B cell (primary cell): ENCODE measurements at regions not wholly inside any gene's neighbourhood (a gene's known extent, or its start where the extent isn't known, plus 50 kb on each side); places are given as distances from the start of the nearest gene placed in this dataset.

ENCODE experiments used
- ATAC-seq: fragments of 200-7000 bp; cut with Tn5 transposase; one replicate; pipeline ENCODE4 v1.10.0; 2021; ENCODE audit warnings: low read depth, mild to moderate bottlenecking, moderate number of reproducible peaks, moderate library complexity
- CTCF ChIA-PET: fragments of 350-600 bp; sonication (Branson Sonifier 250); formaldehyde crosslinking; loops from one replicate; lab custom pipeline; 2021; ENCODE audit warnings: antibody characterized with exemption, inconsistent platforms; lab: Charles Lee
- POLR2A ChIA-PET: fragments of 350-600 bp; sonication (Branson Sonifier 250); formaldehyde crosslinking; loops from one replicate; lab custom pipeline; 2021; ENCODE audit warnings: antibody characterized with exemption; lab: Charles Lee
- DNase-seq: peaks from one replicate; pipeline ENCODE4 v3.0.0; 2013
- H2AFZ ChIP-seq: 2 replicates; pipeline ENCODE4 v1.6.1; 2012; ENCODE audit warnings: mild to moderate bottlenecking, low read depth, low read length; ENCODE audit not compliant: insufficient read depth, poor library complexity, severe bottlenecking
- H3K27ac ChIP-seq, 2 donors: 1 replicate in 1 of 2; 2 replicates in 1 of 2; pipeline ENCODE4 v1.5.1; 2012 to 2013; ENCODE audit warnings: low read length in 2 of 2, mild to moderate bottlenecking in 2 of 2, moderate library complexity in 1 of 2
- H3K27me3 ChIP-seq, 4 experiments: fragments of 200-600 bp in 1 of 4; sonication (generic) in 1 of 4; replicated peaks in 1 of 4; 1 replicate in 2 of 4; 2 replicates in 2 of 4; pipeline versions ENCODE4 v1.6.1 to v1.7.0; 2013 to 2016; ENCODE audit warnings: low read length in 3 of 4, mild to moderate bottlenecking in 2 of 4, mixed read lengths in 1 of 4, moderate library complexity in 1 of 4; ENCODE audit not compliant: insufficient read depth in 4 of 4, control insufficient read depth in 3 of 4; ENCODE audit errors: control extremely low read depth in 1 of 4
- H3K36me3 ChIP-seq, 2 experiments: replicated peaks in 1 of 2; 1 replicate in 1 of 2; 2 replicates in 1 of 2; pipeline versions ENCODE4 v1.6.1 to v1.7.1; 2013; ENCODE audit warnings: low read length in 1 of 2; ENCODE audit not compliant: insufficient read depth in 2 of 2, control insufficient read depth in 1 of 2; ENCODE audit errors: control extremely low read depth in 1 of 2, extremely low read depth in 1 of 2
- H3K4me1 ChIP-seq, 2 donors: fragments of 200-600 bp in 1 of 2; sonication (generic) in 1 of 2; 1 replicate in 1 of 2; 2 replicates in 1 of 2; pipeline versions ENCODE4 v1.5.1 to v1.6.1; 2013 to 2017; ENCODE audit warnings: low read length in 2 of 2; ENCODE audit not compliant: control insufficient read depth in 2 of 2, insufficient read depth in 2 of 2
- H3K4me2 ChIP-seq: replicated peaks from 2 replicates; pipeline ENCODE3; 2012; ENCODE audit warnings: mild to moderate bottlenecking, low read depth, low read length; ENCODE audit not compliant: poor library complexity, severe bottlenecking
- H3K4me3 ChIP-seq, 5 experiments: fragments of 200-600 bp in 1 of 5; sonication (generic) in 1 of 5; 1 replicate in 3 of 5; 2 replicates in 2 of 5; pipeline versions ENCODE4 v1.5.1 to v1.7.0; 2011 to 2016; ENCODE audit warnings: low read length in 4 of 5, mild to moderate bottlenecking in 4 of 5, low read depth in 2 of 5, control low read depth in 1 of 5, moderate library complexity in 1 of 5; ENCODE audit not compliant: insufficient read depth in 1 of 5; ENCODE audit errors: control extremely low read depth in 1 of 5, extremely low read depth in 1 of 5
- H3K79me2 ChIP-seq: fragments of 200-600 bp; sonication (generic); one replicate; pipeline ENCODE4 v1.6.0; 2016; ENCODE audit warnings: low read length; ENCODE audit not compliant: control insufficient read depth, insufficient read depth
- H3K9ac ChIP-seq: fragments of 200-600 bp; sonication (generic); 2 replicates; pipeline ENCODE4 v1.6.1; 2017; ENCODE audit warnings: mild to moderate bottlenecking, low read length, moderate library complexity
- H3K9me3 ChIP-seq, 3 donors: one replicate each; pipeline versions ENCODE4 v1.6.1 to v1.7.1; 2013; ENCODE audit warnings: low read length in 2 of 3; ENCODE audit not compliant: control insufficient read depth in 2 of 3, insufficient read depth in 1 of 3; ENCODE audit errors: control extremely low read depth in 1 of 3
- H4K20me1 ChIP-seq: 2 replicates; pipeline ENCODE4 v1.6.0; 2012; ENCODE audit warnings: mild to moderate bottlenecking, low read length; ENCODE audit not compliant: insufficient read depth, control insufficient read depth, poor library complexity, severe bottlenecking
- H3K27ac Mint-ChIP-seq: one replicate; pipeline ENCODE4 v1.8.0; 2021; ENCODE audit warnings: mixed read lengths
- H3K27me3 Mint-ChIP-seq: one replicate; pipeline ENCODE4 v1.8.0; 2021; ENCODE audit warnings: mixed read lengths
- H3K4me1 Mint-ChIP-seq: one replicate; pipeline ENCODE4 v1.8.0; 2021; ENCODE audit warnings: mixed read lengths
- H3K4me3 Mint-ChIP-seq: one replicate; pipeline ENCODE4 v1.8.0; 2021; ENCODE audit warnings: mixed read lengths
- H3K9me3 Mint-ChIP-seq: one replicate; pipeline ENCODE4 v1.8.0; 2022; ENCODE audit warnings: mixed read lengths; ENCODE audit not compliant: insufficient read depth
- EZH2 ChIP-seq: IDR thresholded peaks from 2 replicates; pipeline ENCODE4 v1.6.1; 2012; ENCODE audit warnings: borderline replicate concordance, low read depth, mild to moderate bottlenecking, moderate library complexity, low read length; ENCODE audit not compliant: insufficient read depth, poor library complexity, severe bottlenecking
- WGBS: methylation state at CpG from one replicate; pipeline ENCODE4 v1.1.5; 2013; ENCODE audit warnings: missing lambda C conversion rate; ENCODE audit not compliant: insufficient coverage; 5-methylcytosine and 5-hydroxymethylcytosine counted together
- intact Hi-C: fragments of 100-400 bp; cut with micrococcal nuclease; formaldehyde crosslinking; loops from one replicate; pipeline ENCODE4 v1.10.0; 2022
- TF ChIP-seq, protein P1 (sequence below): fragments of 200-600 bp; IDR thresholded peaks from one replicate; pipeline ENCODE4 v1.8.0; 2022; ENCODE audit warnings: antibody characterized with exemption, mild to moderate bottlenecking

DNA sequence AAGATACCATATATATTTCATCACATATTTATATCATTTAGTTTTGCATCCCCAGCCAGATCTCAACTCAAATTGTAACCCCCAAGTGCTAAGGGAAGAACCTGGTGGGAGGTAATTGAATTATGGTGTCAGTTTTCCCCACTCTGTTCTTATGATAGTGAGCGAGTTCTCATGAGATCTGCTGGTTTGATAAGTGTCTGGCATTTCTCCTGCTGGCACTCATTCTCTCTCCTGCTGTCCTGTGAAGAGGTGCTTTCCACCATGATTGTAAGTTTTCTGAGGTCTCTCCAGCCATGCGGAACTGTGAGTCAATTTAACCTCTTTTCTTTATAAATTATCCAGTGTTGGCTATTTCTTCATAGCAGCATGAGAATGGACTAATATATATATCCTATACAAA, 462.5 kb upstream of the SLITRK5 start:
- no peaks in the 10 kb centered on the region for H3K27me3 ChIP-seq
- ATAC-seq (no peak), DNase-seq (no peak)
- no peaks in the 10 kb centered on the region for H3K4me1 ChIP-seq
- H4K20me1 ChIP-seq, result no peaks in the 10 kb centered on the region
- intact Hi-C loops, result no loop called here
- no CpG with 5 or more reads among the region's 2 CpGs for WGBS
- Mint-ChIP-seq H3K27ac (no peak overlapping the region), H3K27me3 (no peaks in the 10 kb centered on the region), H3K9me3 (peaks cover 2% of the 10 kb centered on the region), H3K4me3 (no peak overlapping the region), H3K4me1 (no peaks in the 10 kb centered on the region)
- H3K9ac ChIP-seq, result no peak overlapping the region
- no peak overlapping the region for H3K4me2 ChIP-seq
- H3K4me3 ChIP-seq, result no peak overlapping the region
- no peak overlapping the region for H3K27ac ChIP-seq
- ChIA-PET POLR2A (no interaction called here), CTCF (no interaction called here)
- H2AFZ ChIP-seq, result no peak overlapping the region
- H3K36me3 ChIP-seq, result no peaks in the 10 kb centered on the region
- no peaks in the 10 kb centered on the region for H3K79me2 ChIP-seq
- TF ChIP-seq EZH2, result no peak
- TF ChIP-seq, protein P1, sequence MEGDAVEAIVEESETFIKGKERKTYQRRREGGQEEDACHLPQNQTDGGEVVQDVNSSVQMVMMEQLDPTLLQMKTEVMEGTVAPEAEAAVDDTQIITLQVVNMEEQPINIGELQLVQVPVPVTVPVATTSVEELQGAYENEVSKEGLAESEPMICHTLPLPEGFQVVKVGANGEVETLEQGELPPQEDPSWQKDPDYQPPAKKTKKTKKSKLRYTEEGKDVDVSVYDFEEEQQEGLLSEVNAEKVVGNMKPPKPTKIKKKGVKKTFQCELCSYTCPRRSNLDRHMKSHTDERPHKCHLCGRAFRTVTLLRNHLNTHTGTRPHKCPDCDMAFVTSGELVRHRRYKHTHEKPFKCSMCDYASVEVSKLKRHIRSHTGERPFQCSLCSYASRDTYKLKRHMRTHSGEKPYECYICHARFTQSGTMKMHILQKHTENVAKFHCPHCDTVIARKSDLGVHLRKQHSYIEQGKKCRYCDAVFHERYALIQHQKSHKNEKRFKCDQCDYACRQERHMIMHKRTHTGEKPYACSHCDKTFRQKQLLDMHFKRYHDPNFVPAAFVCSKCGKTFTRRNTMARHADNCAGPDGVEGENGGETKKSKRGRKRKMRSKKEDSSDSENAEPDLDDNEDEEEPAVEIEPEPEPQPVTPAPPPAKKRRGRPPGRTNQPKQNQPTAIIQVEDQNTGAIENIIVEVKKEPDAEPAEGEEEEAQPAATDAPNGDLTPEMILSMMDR, result no peak
- no peaks in the 10 kb centered on the region for H3K9me3 ChIP-seq

DNA sequence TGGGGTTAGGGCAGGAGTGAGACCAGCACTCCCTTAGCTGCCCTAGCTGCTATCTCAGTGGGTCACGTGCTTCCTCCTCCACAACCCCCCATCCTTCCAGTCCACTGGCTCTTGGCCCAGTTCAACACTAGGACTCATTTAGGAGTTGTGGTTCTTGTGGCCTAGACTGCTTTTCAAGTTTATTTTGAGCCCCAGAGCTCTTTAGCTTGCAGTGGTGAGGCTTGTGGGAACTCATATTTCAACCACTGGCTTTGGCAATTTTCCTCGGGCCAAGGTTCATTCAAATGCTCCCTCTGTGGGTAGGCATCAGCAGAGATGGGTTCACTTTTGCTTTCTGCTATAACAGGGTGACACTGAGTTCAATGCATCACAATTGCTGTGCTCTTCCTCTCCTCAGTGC, 436.2 kb upstream of the SLITRK5 start:
- WGBS, result 25% methylated on average over 1 of the region's 2 CpGs
- Histone ChIP-seq H3K79me2 (no peaks in the 10 kb centered on the region), H3K9ac (no peak overlapping the region), H4K20me1 (no peaks in the 10 kb centered on the region), H3K27ac (no peak overlapping the region), H3K36me3 (no peaks in the 10 kb centered on the region), H3K4me1 (no peaks in the 10 kb centered on the region), H3K4me3 (no peak overlapping the region), H3K4me2 (no peak overlapping the region), H2AFZ (no peak overlapping the region), H3K9me3 (peaks cover 0 to 1% (median 0%) of the 10 kb centered on the region in 3 donors), H3K27me3 (no peaks in the 10 kb centered on the region)
- no peak overlapping the region for H3K4me3 Mint-ChIP-seq
- ChIA-PET POLR2A (no interaction called here), CTCF (no interaction called here)
- H3K27me3 Mint-ChIP-seq, result no peaks in the 10 kb centered on the region
- intact Hi-C loops, result no loop called here
- no peaks in the 10 kb centered on the region for H3K4me1 Mint-ChIP-seq
- H3K27ac Mint-ChIP-seq, result no peak overlapping the region
- ATAC-seq (no peak), DNase-seq (no peak)
- peaks cover 4% of the 10 kb centered on the region for H3K9me3 Mint-ChIP-seq
- TF ChIP-seq, protein P1, result no peak
- TF ChIP-seq EZH2, result no peak
